HL-60 (cell line): ENCODE measurements at regions not wholly inside any gene's neighbourhood (a gene's known extent, or its start where the extent isn't known, plus 50 kb on each side); places are given as distances from the start of the nearest gene placed in this dataset.

Source experiments
- DNase-seq, 2 experiments: peaks; one replicate each; pipeline ENCODE4 v3.0.0-alpha.2; 2010 to 2020; ENCODE audit warnings: low read depth in 1 of 2, low spot score in 1 of 2
- H3K27ac ChIP-seq: fragments of 250-450 bp; sonication (Bioruptor Pico); replicated peaks from 2 replicates; pipeline ENCODE4 v1.5.1; 2020; ENCODE audit warnings: mild to moderate bottlenecking, moderate library complexity
- H3K27me3 ChIP-seq: fragments of 250-450 bp; sonication (Bioruptor Pico); 2 replicates; pipeline ENCODE4 v1.5.1; 2021; ENCODE audit warnings: mild to moderate bottlenecking, moderate library complexity; ENCODE audit not compliant: insufficient read depth, poor library complexity, severe bottlenecking
- H3K4me3 ChIP-seq: replicated peaks from 2 replicates; pipeline ENCODE4 v1.5.1; 2011; ENCODE audit warnings: mild to moderate bottlenecking, control low read depth, low read length; ENCODE audit not compliant: insufficient read depth
- CTCF ChIP-seq: IDR thresholded peaks from one replicate; pipeline ENCODE4 v1.5.1; 2011; ENCODE audit warnings: low read length, control low read depth, inconsistent platforms; ENCODE audit not compliant: insufficient read depth
- GABPA ChIP-seq: IDR thresholded peaks from 2 replicates; pipeline ENCODE4 v1.6.1; 2012; ENCODE audit warnings: low read depth
- POLR2AphosphoS5 ChIP-seq: IDR thresholded peaks from 2 replicates; pipeline ENCODE4 v1.6.1; 2012; ENCODE audit warnings: low read depth
- SPI1 ChIP-seq: IDR thresholded peaks from 2 replicates; pipeline ENCODE4 v1.6.1; 2012; ENCODE audit warnings: low read depth, mild to moderate bottlenecking, borderline replicate concordance
- TF ChIP-seq, protein P1 (sequence below): IDR thresholded peaks from 2 replicates; pipeline ENCODE4 v1.6.1; 2012; ENCODE audit warnings: low read depth; ENCODE audit not compliant: insufficient replicate concordance

DNA sequence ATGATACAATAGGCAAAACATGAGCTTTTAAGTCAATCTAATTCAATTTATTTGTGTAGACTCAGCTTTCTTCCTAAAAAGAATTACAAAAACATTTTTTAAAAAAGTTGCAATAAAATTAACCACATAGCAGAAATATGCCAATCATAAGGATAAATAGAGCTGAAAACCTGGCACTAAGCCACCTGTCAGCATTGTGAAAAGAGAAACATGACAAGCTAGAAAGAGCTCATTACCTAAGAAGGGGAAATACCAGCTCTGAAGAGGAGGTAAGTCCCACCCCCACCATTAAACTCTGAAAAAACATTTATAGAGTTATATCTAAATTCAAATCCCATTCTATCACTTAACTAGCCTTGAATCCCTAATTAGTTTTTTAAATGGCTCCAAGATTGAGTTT, 372.9 kb downstream of the OSTF1 start:
- TF ChIP-seq, protein P1, sequence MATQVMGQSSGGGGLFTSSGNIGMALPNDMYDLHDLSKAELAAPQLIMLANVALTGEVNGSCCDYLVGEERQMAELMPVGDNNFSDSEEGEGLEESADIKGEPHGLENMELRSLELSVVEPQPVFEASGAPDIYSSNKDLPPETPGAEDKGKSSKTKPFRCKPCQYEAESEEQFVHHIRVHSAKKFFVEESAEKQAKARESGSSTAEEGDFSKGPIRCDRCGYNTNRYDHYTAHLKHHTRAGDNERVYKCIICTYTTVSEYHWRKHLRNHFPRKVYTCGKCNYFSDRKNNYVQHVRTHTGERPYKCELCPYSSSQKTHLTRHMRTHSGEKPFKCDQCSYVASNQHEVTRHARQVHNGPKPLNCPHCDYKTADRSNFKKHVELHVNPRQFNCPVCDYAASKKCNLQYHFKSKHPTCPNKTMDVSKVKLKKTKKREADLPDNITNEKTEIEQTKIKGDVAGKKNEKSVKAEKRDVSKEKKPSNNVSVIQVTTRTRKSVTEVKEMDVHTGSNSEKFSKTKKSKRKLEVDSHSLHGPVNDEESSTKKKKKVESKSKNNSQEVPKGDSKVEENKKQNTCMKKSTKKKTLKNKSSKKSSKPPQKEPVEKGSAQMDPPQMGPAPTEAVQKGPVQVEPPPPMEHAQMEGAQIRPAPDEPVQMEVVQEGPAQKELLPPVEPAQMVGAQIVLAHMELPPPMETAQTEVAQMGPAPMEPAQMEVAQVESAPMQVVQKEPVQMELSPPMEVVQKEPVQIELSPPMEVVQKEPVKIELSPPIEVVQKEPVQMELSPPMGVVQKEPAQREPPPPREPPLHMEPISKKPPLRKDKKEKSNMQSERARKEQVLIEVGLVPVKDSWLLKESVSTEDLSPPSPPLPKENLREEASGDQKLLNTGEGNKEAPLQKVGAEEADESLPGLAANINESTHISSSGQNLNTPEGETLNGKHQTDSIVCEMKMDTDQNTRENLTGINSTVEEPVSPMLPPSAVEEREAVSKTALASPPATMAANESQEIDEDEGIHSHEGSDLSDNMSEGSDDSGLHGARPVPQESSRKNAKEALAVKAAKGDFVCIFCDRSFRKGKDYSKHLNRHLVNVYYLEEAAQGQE, result no peak
- no peak for TF ChIP-seq POLR2AphosphoS5
- TF ChIP-seq SPI1, result no peak
- DNase-seq, result no peak

GRCh38 chr9:75462866-75463265, 374.6 kb downstream of the OSTF1 start:
- Histone ChIP-seq H3K4me3 (no peak overlapping the region), H3K27ac (no peak overlapping the region), H3K27me3 (no peaks in the 10 kb centered on the region)
- TF ChIP-seq GABPA (no peak), CTCF (no peak), POLR2AphosphoS5 (no peak), SPI1 (no peak)
- TF ChIP-seq, protein P1, result no peak
- no peak for DNase-seq

More for the DNA sequence above, 372.9 kb downstream of the OSTF1 start:
- no peak overlapping the region for H3K27ac ChIP-seq
- no peak overlapping the region for H3K4me3 ChIP-seq
- H3K27me3 ChIP-seq, result no peaks in the 10 kb centered on the region

DNA sequence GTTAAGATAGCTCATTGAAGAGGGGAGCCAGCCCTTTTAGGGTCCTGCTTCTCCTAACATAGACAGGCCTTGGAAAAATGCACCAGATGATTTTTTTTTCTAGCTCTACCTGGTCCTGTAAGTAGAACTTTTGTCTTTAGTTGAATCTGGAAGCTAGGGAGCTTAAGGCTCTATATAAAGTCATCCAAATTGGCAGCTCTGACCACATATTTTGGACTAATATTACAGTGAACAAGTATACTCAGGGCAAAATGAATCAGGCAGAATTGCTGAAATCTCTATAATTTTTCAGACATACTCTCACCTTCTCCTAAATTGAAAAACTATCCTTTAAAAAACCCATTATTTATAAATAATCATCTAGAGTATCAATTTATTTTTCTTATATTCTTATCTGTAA, 375.6 kb downstream of the OSTF1 start:
- no peak for TF ChIP-seq GABPA
- no peak for TF ChIP-seq CTCF
- TF ChIP-seq, protein P1, result no peak
- no peak for TF ChIP-seq POLR2AphosphoS5
- TF ChIP-seq SPI1, result no peak

More for the DNA sequence above, 375.6 kb downstream of the OSTF1 start:
- Histone ChIP-seq H3K27ac (no peak overlapping the region), H3K4me3 (no peak overlapping the region), H3K27me3 (no peaks in the 10 kb centered on the region)
- DNase-seq, result no peak
